ENCODE measurements at regions not wholly inside any gene's neighbourhood (a gene's known extent, or its start where the extent isn't known, plus 50 kb on each side); places are given as distances from the start of the nearest gene placed in this dataset.

DNA sequence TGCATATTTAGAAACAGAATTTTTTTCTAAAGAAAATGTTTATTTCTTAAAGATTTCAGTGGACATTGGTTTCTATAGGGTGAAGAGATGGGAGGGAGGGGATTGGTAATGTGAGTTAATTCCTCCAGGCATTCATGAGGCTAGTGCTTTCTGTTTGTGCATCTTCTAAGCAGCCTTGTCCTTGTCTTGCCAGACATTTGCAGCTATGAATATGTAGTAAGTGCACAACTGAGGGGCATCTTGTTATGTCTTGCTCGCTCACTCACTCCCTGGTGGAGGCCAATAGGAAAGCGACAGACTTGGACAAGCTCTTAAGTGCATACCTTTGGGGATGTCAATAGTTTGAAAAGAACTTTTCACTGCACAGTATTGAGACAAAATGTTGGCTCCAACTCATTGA, 92.5 kb upstream of the ATP10A start:
- H3K9ac ChIP-seq = no peak overlapping the region
- H3K4me3 ChIP-seq (IDR thresholded peaks at IDR 0.05; ENCODE audit: insufficient read depth, low read depth, low read length) = no peak overlapping the region
- H3K4me1 ChIP-seq (ENCODE audit: low read depth, poor library complexity, severe bottlenecking) = no peaks in the 10 kb centered on the region
- no peak overlapping the region for H3K4me2 ChIP-seq
- TF ChIP-seq, protein P1, sequence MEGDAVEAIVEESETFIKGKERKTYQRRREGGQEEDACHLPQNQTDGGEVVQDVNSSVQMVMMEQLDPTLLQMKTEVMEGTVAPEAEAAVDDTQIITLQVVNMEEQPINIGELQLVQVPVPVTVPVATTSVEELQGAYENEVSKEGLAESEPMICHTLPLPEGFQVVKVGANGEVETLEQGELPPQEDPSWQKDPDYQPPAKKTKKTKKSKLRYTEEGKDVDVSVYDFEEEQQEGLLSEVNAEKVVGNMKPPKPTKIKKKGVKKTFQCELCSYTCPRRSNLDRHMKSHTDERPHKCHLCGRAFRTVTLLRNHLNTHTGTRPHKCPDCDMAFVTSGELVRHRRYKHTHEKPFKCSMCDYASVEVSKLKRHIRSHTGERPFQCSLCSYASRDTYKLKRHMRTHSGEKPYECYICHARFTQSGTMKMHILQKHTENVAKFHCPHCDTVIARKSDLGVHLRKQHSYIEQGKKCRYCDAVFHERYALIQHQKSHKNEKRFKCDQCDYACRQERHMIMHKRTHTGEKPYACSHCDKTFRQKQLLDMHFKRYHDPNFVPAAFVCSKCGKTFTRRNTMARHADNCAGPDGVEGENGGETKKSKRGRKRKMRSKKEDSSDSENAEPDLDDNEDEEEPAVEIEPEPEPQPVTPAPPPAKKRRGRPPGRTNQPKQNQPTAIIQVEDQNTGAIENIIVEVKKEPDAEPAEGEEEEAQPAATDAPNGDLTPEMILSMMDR (conservative IDR thresholded peaks at IDR 0.05; ENCODE audit: low read depth, low read length) = no peak
- H3K27ac ChIP-seq = no peak overlapping the region
- no peaks in the 10 kb centered on the region for H3K36me3 ChIP-seq (ENCODE audit: insufficient read depth)
- H3K27me3 ChIP-seq (ENCODE audit: insufficient read depth, low read depth) = no peaks in the 10 kb centered on the region
- no peaks in the 10 kb centered on the region for H3K79me2 ChIP-seq (ENCODE audit: insufficient read depth, low read depth)
- no peak overlapping the region for H2AFZ ChIP-seq (ENCODE audit: low read depth)
- H4K20me1 ChIP-seq (ENCODE audit: insufficient read depth) = no peaks in the 10 kb centered on the region

DNA sequence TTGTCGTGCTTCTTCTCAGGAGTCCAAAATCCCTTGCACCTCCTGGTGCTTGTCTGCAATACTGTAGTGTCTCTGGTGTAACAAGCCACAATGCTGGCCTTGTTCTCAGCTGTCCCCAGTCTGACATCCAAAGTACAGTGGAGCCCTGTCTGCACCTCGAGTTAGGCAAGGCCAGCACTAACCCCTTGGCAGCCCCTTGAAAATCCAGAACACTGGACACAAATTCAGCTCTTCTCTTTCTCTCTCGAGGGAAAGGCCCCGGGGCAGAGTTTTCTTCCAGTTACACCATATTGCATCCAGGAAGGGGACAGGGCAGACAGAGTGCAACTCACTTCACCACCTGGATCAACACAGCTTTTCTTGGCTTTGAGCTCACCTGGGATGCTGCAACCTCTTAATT, 91.3 kb upstream of the ATP10A start:
- no peak overlapping the region for H3K27ac ChIP-seq
- H3K4me1 ChIP-seq (ENCODE audit: low read depth, poor library complexity, severe bottlenecking) = no peaks in the 10 kb centered on the region
- H3K79me2 ChIP-seq (ENCODE audit: insufficient read depth, low read depth) = no peaks in the 10 kb centered on the region
- H3K4me2 ChIP-seq = no peak overlapping the region
- H3K36me3 ChIP-seq (ENCODE audit: insufficient read depth) = no peaks in the 10 kb centered on the region
- no peak overlapping the region for H2AFZ ChIP-seq (ENCODE audit: low read depth)
- H3K27me3 ChIP-seq (ENCODE audit: insufficient read depth, low read depth) = no peaks in the 10 kb centered on the region
- TF ChIP-seq, protein P1 (conservative IDR thresholded peaks at IDR 0.05; ENCODE audit: low read depth, low read length) = no peak
- H3K9ac ChIP-seq = no peak overlapping the region
- H4K20me1 ChIP-seq (ENCODE audit: insufficient read depth) = no peaks in the 10 kb centered on the region
- no peak overlapping the region for H3K4me3 ChIP-seq (IDR thresholded peaks at IDR 0.05; ENCODE audit: insufficient read depth, low read depth, low read length)

DNA sequence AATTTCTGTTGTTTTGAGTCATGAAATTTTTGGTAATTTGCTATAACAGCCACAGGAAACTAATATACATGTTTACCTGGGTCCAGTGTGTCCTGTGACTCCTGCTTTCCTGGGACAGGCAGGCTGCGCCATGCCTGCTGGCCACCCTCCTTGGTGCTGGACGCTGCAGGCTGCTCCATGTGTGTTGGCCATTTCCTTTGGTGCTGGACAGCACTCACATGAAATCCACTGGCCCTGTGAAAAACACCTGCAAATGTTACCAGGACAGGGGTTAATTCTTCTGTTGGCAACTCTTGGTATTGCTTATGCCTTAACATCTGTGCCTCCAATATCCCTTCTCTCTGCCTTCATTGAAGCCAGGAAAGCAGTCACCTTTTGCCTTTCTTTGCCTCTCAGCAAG, 86.9 kb upstream of the ATP10A start:
- Histone ChIP-seq H3K79me2 (ENCODE audit: insufficient read depth, low read depth) (no peaks in the 10 kb centered on the region), H3K36me3 (ENCODE audit: insufficient read depth) (no peaks in the 10 kb centered on the region), H3K27me3 (ENCODE audit: insufficient read depth, low read depth) (no peaks in the 10 kb centered on the region), H3K4me1 (ENCODE audit: low read depth, poor library complexity, severe bottlenecking) (no peaks in the 10 kb centered on the region), H2AFZ (ENCODE audit: low read depth) (no peak overlapping the region), H3K27ac (no peak overlapping the region), H4K20me1 (ENCODE audit: insufficient read depth) (no peaks in the 10 kb centered on the region), H3K4me2 (no peak overlapping the region), H3K9ac (no peak overlapping the region), H3K4me3 (IDR thresholded peaks at IDR 0.05; ENCODE audit: insufficient read depth, low read depth, low read length) (no peak overlapping the region)
- TF ChIP-seq, protein P1 (conservative IDR thresholded peaks at IDR 0.05; ENCODE audit: low read depth, low read length) = no peak

DNA sequence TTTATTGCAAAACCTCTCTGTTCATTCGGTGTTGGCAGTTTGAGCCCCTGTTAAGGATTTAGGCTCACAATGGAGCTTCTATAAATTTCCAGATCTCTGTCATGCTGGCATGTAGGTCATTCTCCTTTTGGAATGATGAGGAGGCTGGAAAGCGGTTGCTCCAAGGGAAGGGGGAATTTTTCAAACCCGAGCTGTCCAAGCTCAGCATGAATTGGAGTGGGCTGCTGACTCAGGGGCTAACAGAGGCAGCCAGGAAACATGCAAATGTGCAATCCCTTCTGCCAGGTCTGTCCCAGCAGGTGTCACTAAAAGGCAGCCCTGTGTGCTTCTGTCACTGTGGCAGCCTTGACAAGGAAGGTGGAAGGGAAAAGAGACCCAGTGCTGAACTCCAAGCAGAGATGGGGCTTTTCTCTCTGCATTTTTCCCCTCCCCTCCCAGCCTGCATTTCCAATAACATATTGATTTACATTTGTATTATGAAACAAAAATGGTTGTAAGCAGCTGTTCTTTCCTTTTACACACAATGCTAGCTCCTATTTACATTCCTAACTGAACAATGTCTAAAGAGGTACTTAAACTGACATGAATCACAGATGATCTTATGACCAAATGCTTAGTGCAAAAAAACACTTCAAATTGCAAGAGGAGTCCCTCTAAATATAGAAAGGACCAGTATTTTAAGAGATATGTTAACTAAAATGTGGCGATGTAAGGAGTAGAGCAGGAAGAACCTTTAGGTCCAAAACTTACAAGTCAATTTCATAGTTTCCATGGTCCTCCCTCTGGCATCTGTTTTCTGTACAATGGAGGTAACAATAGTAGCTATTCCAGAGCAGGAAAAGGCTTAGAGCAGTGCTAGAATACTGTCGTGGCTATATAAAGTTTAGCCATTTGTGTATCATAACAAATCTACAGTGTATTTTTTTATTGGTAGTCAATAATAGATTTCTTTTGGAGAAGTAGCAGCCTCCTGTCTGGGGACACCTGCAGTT, 84.5 kb upstream of the ATP10A start:
- TF ChIP-seq, protein P1 (conservative IDR thresholded peaks at IDR 0.05; ENCODE audit: low read depth, low read length) = no peak
- Histone ChIP-seq H2AFZ (ENCODE audit: low read depth) (no peak overlapping the region), H3K36me3 (ENCODE audit: insufficient read depth) (no peaks in the 10 kb centered on the region), H3K4me2 (no peak overlapping the region), H3K4me3 (IDR thresholded peaks at IDR 0.05; ENCODE audit: insufficient read depth, low read depth, low read length) (no peak overlapping the region), H3K79me2 (ENCODE audit: insufficient read depth, low read depth) (no peaks in the 10 kb centered on the region), H3K27ac (no peak overlapping the region), H3K9ac (no peak overlapping the region), H4K20me1 (ENCODE audit: insufficient read depth) (no peaks in the 10 kb centered on the region), H3K4me1 (ENCODE audit: low read depth, poor library complexity, severe bottlenecking) (no peaks in the 10 kb centered on the region), H3K27me3 (ENCODE audit: insufficient read depth, low read depth) (no peaks in the 10 kb centered on the region)
